Heart left ventricle (tissue), 16 donors: ENCODE measurements at regions not wholly inside any gene's neighbourhood (a gene's known extent, or its start where the extent isn't known, plus 50 kb on each side); places are given as distances from the start of the nearest gene placed in this dataset.

Source experiments
- ATAC-seq, 4 donors: fragments of 200-7000 bp; cut with Tn5 transposase; one replicate each; pipeline ENCODE4 v1.9.1; 2020 to 2022; ENCODE audit warnings: moderate library complexity in 4 of 4, mild to moderate bottlenecking in 3 of 4, moderate number of reproducible peaks in 1 of 4
- DNase-seq, 5 donors: peaks; one replicate each; pipeline ENCODE4 v3.0.0-alpha.2; 2020
- H3K27ac ChIP-seq, 12 donors: fragments of 200-600 bp; sonication (generic) in 4 of 12; one replicate each; pipeline versions ENCODE4 v1.5.0 to v1.8.0; 2016 to 2022; ENCODE audit warnings: mild to moderate bottlenecking in 2 of 12
- H3K27me3 ChIP-seq, 9 donors: fragments of 200-600 bp; sonication (generic) in 2 of 9; one replicate each; pipeline versions ENCODE4 v1.5.1 to v1.8.0; 2016 to 2022; ENCODE audit warnings: mild to moderate bottlenecking in 3 of 9
- H3K36me3 ChIP-seq, 9 donors: fragments of 200-600 bp; sonication (generic) in 2 of 9; one replicate each; pipeline versions ENCODE4 v1.5.0 to v1.8.0; 2018 to 2022; ENCODE audit warnings: mild to moderate bottlenecking in 2 of 9
- H3K4me1 ChIP-seq, 12 donors: fragments of 200-600 bp; sonication (generic) in 4 of 12; one replicate each; pipeline versions ENCODE4 v1.5.0 to v1.8.0; 2016 to 2022; ENCODE audit warnings: mild to moderate bottlenecking in 3 of 12
- H3K4me3 ChIP-seq, 12 donors: fragments of 200-600 bp; sonication (generic) in 4 of 12; one replicate each; pipeline versions ENCODE4 v1.5.0 to v1.8.0; 2017 to 2022; ENCODE audit warnings: mild to moderate bottlenecking in 9 of 12, moderate library complexity in 4 of 12
- H3K9me3 ChIP-seq, 12 donors: fragments of 200-600 bp; sonication (generic) in 4 of 12; one replicate each; pipeline versions ENCODE4 v1.5.0 to v1.8.0; 2016 to 2022; ENCODE audit warnings: mild to moderate bottlenecking in 1 of 12
- CTCF ChIP-seq, 12 donors: fragments of 200-600 bp; sonication (generic) in 4 of 12; IDR thresholded peaks; one replicate each; pipeline versions ENCODE4 v1.5.0 to v1.8.0; 2018 to 2022; ENCODE audit warnings: antibody characterized with exemption in 12 of 12, mild to moderate bottlenecking in 5 of 12
- POLR2A ChIP-seq, 2 donors: fragments of 450-650 bp; IDR thresholded peaks; one replicate each; pipeline ENCODE4 v1.6.1; 2017; ENCODE audit warnings: antibody characterized with exemption in 2 of 2, mild to moderate bottlenecking in 2 of 2, moderate library complexity in 2 of 2
- WGBS, 4 donors: extraction: QIAGEN DNeasy Blood & Tissue Kit in 2 of 4; methylation state at CpG; one replicate each; pipeline versions ENCODE4 v1.1.5 to v1.1.7; 2013 to 2018; 5-methylcytosine and 5-hydroxymethylcytosine counted together
- intact Hi-C, 10 donors: fragments of 100-400 bp; cut with DNase I; formaldehyde crosslinking; loops; one replicate each; pipeline versions ENCODE4 v1.11.1 to v1.14.2; 2022
- donor health status: ischemic (EF 13 %, LVEDD 7.1; RV severe dilation, severe dysfunction).
- donor health status: healthy with polysubstance abuse.
- donor health status: DM: no; HTN: yes; CAD: no.
- donor health status: DM: no; HTN: no; CAD: no.
- donor health status: ischemic (EF 25% LVEDD 6.9; RV normal size, moderate dysfunction).
- donor health status: ischemic (EF 25% LVEDD 5.7; RV mildly dilated, moderate dysfunction).
- donor health status: healthy.
- donor health status: DM: yes; HTN: yes; CAD: no.
- donor health status: ischemic (EF 35%, LVEDD 5.7; RV mildly dilated, moderate dysfunction).
- donor health status: nonischemic (EF 11% LVEDD 7.7; RV severe dilation, severe dysfunction).
- donor health status: DM: yes; HTN: yes; CAD: no.
- donor health status: PGD.
- donor health status: ischemic (EF 29% LVEDD 5.4; RV normal size, mild dysfunction).
- donor health status: nonischemic (EF 23%, LVEDD 6.1; RV moderate dilation, normal function).

GRCh38 chr12:112676507-112676906, 115.0 kb upstream of the RPH3A start:
- Histone ChIP-seq H3K27ac (no peak overlapping the region), H3K4me1 (no peaks in the 10 kb centered on the region), H3K9me3 (no peaks in the 10 kb centered on the region), H3K4me3 (no peak overlapping the region), H3K36me3 (no peaks in the 10 kb centered on the region), H3K27me3 (peaks cover 0 to 40% (median 4%) of the 10 kb centered on the region in 9 donors)
- intact Hi-C loops, result no loop called here
- ATAC-seq (no peak), DNase-seq (no peak)
- no peak for TF ChIP-seq POLR2A (IDR thresholded peaks at IDR 0.05)
- TF ChIP-seq CTCF (IDR thresholded peaks at IDR 0.05), result no peak
- WGBS, 4 donors, result 42 to 48% (median 45%) methylated on average over 4 of the region's 4 CpGs

GRCh38 chr12:112677050-112677765, 114.3 kb upstream of the RPH3A start:
- Histone ChIP-seq H3K27ac (no peak overlapping the region), H3K4me3 (no peak overlapping the region), H3K9me3 (no peaks in the 10 kb centered on the region), H3K36me3 (no peaks in the 10 kb centered on the region), H3K27me3 (peaks cover 0 to 40% (median 4%) of the 10 kb centered on the region in 9 donors), H3K4me1 (no peaks in the 10 kb centered on the region)
- ATAC-seq (no peak), DNase-seq (no peak)
- TF ChIP-seq CTCF (IDR thresholded peaks at IDR 0.05) (no peak), POLR2A (IDR thresholded peaks at IDR 0.05) (no peak)
- intact Hi-C loops, result no loop called here
- WGBS, 4 donors, result 67 to 71% (median 68%) methylated on average over 6 of the region's 6 CpGs

DNA sequence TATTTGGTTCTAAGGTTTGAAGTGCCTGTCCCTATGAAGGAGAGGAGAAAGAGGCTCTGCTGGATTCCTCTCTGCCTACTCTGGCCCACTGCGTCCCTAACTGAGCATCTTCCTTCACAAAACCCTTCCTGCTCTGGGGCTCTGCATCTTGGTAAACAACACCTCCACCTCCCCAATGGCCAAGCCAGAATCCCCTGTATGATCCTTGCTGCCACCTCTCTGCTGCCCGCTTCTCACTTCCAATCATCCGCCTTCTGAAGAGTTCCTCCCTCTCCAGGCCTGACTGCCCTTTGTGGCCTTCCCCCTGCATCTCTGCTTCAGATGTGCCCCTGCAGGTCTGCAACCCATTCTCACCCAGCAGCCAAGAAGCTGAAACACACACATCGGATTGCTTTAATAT, 110.6 kb upstream of the RPH3A start:
- whole genome bisulfite sequencing, 4 donors, result 71 to 78% (median 74%) methylated on average over 4 of the region's 4 CpGs
- Histone ChIP-seq H3K9me3 (peaks cover 0 to 4% (median 0%) of the 10 kb centered on the region in 12 donors), H3K27me3 (peaks cover 0 to 49% (median 0%) of the 10 kb centered on the region in 9 donors), H3K4me3 (no peak overlapping the region), H3K36me3 (no peaks in the 10 kb centered on the region), H3K27ac (no peak overlapping the region), H3K4me1 (no peaks in the 10 kb centered on the region)
- DNase-seq (no peak), ATAC-seq (no peak)
- TF ChIP-seq CTCF (IDR thresholded peaks at IDR 0.05) (no peak), POLR2A (IDR thresholded peaks at IDR 0.05) (no peak)
- intact Hi-C loops, result no loop called here

DNA sequence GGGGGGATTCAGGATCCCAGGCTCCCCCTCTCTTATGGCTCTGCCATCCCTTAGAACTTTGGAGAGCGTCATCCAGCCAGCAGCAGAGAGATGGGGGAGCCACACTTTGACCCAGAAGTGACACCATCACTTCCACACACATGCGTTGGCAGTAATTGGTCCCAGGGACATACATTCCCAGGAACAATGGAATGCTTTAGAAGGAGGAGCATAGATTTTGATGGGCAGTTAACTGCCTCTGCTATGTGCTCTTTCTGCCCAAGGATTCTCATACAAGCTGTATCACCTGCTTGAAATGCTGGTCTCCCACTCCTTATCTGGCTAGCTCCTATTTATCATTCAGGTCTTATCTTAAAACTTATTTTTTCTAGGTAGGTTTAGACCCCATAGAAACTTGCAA, 109.0 kb upstream of the RPH3A start:
- intact Hi-C loops, result no loop called here
- Histone ChIP-seq H3K4me1 (no peaks in the 10 kb centered on the region), H3K36me3 (no peaks in the 10 kb centered on the region), H3K4me3 (no peak overlapping the region), H3K27ac (no peak overlapping the region), H3K27me3 (peaks cover 0 to 46% (median 0%) of the 10 kb centered on the region in 9 donors), H3K9me3 (peaks cover 0 to 4% (median 0%) of the 10 kb centered on the region in 12 donors)
- no peak for DNase-seq
- 55 to 67% (median 61%) methylated on average over 2 of the region's 2 CpGs for WGBS, 4 donors
- ATAC-seq, result no peak
- TF ChIP-seq CTCF (IDR thresholded peaks at IDR 0.05) (no peak), POLR2A (IDR thresholded peaks at IDR 0.05) (no peak)
